ENCODE measurements at regions not wholly inside any gene's neighbourhood (a gene's known extent, or its start where the extent isn't known, plus 50 kb on each side); places are given as distances from the start of the nearest gene placed in this dataset.

DNA sequence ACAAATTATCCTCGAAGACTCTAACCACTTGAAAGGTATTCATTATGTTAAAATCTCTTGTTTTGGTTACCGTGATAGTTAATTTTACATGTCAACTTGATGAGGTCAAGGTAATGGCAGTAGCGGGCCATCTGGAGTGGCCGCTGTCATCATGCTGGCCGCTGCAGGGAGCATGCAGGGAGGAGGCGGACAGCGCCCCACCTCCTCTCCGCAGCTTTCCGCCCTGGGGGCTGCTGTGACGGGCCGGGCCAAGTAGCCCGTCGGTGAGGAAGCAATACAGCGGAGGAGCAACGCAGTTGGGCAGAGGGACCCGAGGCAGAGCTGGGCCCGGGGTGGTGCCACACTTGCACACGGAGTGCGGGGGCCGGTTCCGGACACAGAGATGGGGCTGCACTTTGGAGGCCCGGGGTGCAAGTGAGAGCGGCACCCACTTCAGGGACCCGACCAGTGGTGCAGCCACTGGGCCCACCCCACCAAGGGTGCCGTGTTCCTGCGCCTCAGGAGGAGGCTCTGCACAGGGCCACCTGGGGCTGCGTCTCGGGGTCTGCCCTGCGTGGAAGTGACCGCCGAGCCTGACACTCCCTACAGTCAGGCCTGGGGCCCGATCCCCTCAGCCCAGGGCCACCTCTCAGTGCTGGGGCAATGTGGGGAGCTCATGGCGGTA is 452.4 kb downstream of the LRATD1 start:
- Histone ChIP-seq H3K4me1 (no peaks in the 10 kb centered on the region), H3K4me3 (no peak overlapping the region), H3K27me3 (no peaks in the 10 kb centered on the region), H3K36me3 (no peaks in the 10 kb centered on the region), H3K27ac (replicated peaks in 1 of 4) (no peak overlapping the region), H3K9me3 (no peaks in the 10 kb centered on the region)
- TF ChIP-seq POLR2A (IDR thresholded peaks at IDR 0.05; ENCODE audit: low read depth) = no peak
- TF ChIP-seq, protein P1, sequence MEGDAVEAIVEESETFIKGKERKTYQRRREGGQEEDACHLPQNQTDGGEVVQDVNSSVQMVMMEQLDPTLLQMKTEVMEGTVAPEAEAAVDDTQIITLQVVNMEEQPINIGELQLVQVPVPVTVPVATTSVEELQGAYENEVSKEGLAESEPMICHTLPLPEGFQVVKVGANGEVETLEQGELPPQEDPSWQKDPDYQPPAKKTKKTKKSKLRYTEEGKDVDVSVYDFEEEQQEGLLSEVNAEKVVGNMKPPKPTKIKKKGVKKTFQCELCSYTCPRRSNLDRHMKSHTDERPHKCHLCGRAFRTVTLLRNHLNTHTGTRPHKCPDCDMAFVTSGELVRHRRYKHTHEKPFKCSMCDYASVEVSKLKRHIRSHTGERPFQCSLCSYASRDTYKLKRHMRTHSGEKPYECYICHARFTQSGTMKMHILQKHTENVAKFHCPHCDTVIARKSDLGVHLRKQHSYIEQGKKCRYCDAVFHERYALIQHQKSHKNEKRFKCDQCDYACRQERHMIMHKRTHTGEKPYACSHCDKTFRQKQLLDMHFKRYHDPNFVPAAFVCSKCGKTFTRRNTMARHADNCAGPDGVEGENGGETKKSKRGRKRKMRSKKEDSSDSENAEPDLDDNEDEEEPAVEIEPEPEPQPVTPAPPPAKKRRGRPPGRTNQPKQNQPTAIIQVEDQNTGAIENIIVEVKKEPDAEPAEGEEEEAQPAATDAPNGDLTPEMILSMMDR (IDR thresholded peaks at IDR 0.05) = no peak
- TF ChIP-seq POLR2AphosphoS5 (IDR thresholded peaks at IDR 0.05) = no peak
- TF ChIP-seq EP300 (IDR thresholded peaks at IDR 0.05) = no peak
- DNase-seq (ENCODE audit: extremely low spot score) = no peak
- intact Hi-C loops (cut with DNase I) = no loop called here
- 66% methylated on average over 7 of the region's 33 CpGs for WGBS

DNA sequence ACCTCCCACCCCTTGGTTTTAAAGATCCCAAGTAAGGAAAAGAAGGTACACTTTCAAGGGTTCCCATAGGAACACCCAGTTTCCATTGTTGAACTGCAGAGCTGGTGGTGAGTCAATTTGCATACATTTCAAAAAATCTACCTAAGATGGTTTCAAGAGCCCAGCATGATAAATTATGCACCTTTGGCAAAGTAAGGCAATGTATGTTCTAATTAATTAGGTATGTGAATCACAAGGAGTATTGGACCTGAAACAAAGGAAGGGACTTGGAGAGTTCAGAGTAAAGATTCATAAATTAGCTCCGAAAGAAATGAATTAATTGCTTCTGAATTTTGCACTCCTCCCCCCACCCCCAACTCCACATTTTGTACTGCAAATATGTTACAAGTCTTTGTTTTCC is 459.7 kb downstream of the LRATD1 start:
- H3K27ac ChIP-seq (replicated peaks in 1 of 4) = no peak overlapping the region
- TF ChIP-seq POLR2A (IDR thresholded peaks at IDR 0.05; ENCODE audit: low read depth) (no peak), EP300 (IDR thresholded peaks at IDR 0.05) (no peak), POLR2AphosphoS5 (IDR thresholded peaks at IDR 0.05) (no peak)
- TF ChIP-seq, protein P1 (IDR thresholded peaks at IDR 0.05) = no peak
- no peaks in the 10 kb centered on the region for H3K36me3 ChIP-seq
- H3K4me3 ChIP-seq = no peak overlapping the region
- 69% methylated on average over 1 of the region's 1 CpG for WGBS
- H3K27me3 ChIP-seq = no peaks in the 10 kb centered on the region
- no peak for DNase-seq (ENCODE audit: extremely low spot score)
- H3K9me3 ChIP-seq = no peaks in the 10 kb centered on the region
- H3K4me1 ChIP-seq = peaks cover 0 to 18% (median 12%) of the 10 kb centered on the region in 4 donors
- intact Hi-C loops (cut with DNase I) = no loop called here

DNA sequence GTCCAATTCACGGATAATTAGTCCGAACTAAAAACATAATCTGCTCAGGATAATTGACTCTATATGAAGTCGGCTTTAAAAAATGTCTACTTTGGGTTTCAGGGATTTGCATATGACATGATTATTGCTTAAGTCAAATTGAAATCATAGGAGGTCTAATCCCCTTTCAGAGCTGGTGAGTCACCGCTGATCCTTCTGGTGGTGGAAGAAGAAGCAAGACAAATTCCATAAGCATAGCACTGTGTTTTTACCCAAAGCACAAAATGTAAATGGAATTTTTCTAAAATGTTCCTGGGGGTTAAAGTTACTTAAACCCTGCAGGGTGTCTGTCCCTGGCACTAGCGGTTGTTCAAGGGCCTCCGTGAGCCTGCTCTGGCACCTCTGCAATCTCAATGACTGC is 460.2 kb downstream of the LRATD1 start:
- 71% methylated on average over 6 of the region's 6 CpGs for WGBS

DNA sequence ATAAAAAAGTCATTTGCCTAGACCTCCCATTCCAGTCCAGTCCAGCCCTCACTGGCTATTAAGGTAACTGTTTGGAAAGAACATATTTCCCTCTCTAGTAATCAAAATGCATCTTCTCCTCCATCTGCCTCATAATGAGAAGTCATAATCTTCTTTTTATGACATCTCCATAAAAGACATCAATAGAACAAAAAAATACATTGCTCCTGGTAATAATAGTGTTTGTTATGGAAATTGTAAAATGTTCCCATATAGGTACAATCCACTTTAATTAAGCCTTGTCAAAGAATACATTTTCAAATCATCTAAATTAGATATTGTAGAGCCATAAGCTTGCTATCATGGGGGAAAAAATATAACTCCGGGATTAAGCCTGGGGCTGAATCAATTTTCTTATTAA is 461.6 kb downstream of the LRATD1 start:
- DNase-seq (ENCODE audit: extremely low spot score) = no peak
- 78% methylated on average over 1 of the region's 1 CpG for WGBS
- peaks cover 0 to 18% (median 12%) of the 10 kb centered on the region in 4 donors for H3K4me1 ChIP-seq
- no peaks in the 10 kb centered on the region for H3K36me3 ChIP-seq
- intact Hi-C loops (cut with DNase I) = no loop called here
- no peak overlapping the region for H3K4me3 ChIP-seq
- TF ChIP-seq POLR2AphosphoS5 (IDR thresholded peaks at IDR 0.05) (no peak), POLR2A (IDR thresholded peaks at IDR 0.05; ENCODE audit: low read depth) (no peak), EP300 (IDR thresholded peaks at IDR 0.05) (no peak)
- TF ChIP-seq, protein P1 (IDR thresholded peaks at IDR 0.05) = no peak
- H3K9me3 ChIP-seq = no peaks in the 10 kb centered on the region
- no peak overlapping the region for H3K27ac ChIP-seq (replicated peaks in 1 of 4)
- no peaks in the 10 kb centered on the region for H3K27me3 ChIP-seq

More for the DNA sequence above, 460.2 kb downstream of the LRATD1 start:
- no peak for TF ChIP-seq EP300 (IDR thresholded peaks at IDR 0.05)
- TF ChIP-seq POLR2AphosphoS5 (IDR thresholded peaks at IDR 0.05) = no peak
- no peak for TF ChIP-seq POLR2A (IDR thresholded peaks at IDR 0.05; ENCODE audit: low read depth)
- TF ChIP-seq, protein P1 (IDR thresholded peaks at IDR 0.05) = no peak
- Histone ChIP-seq H3K27me3 (no peaks in the 10 kb centered on the region), H3K36me3 (no peaks in the 10 kb centered on the region), H3K4me1 (peaks cover 0 to 18% (median 12%) of the 10 kb centered on the region in 4 donors), H3K9me3 (no peaks in the 10 kb centered on the region), H3K27ac (replicated peaks in 1 of 4) (no peak overlapping the region), H3K4me3 (no peak overlapping the region)
- intact Hi-C loops (cut with DNase I) = no loop called here
- DNase-seq (ENCODE audit: extremely low spot score) = no peak

DNA sequence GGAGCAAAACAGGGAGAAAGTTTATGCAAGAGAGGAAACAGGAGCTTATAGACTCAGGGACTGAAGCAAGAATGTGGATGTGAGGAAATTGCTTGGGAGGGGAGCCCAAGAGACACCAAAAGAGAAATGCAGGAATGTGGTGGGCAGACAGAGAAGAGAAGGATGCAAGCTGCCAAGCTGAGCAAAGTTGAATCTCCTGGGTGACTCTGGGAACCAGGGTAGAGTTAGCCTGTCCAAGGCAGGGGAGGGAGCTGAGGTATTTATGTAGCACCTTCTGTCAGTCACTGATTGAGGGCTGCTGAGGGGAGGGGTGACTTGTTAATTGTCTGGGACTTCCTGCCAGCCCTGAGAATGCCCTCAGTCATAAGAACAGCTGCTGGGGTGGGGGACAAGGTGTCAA is 464.3 kb downstream of the NBAS start:
- no peaks in the 10 kb centered on the region for H3K36me3 ChIP-seq
- TF ChIP-seq, protein P1 (IDR thresholded peaks at IDR 0.05) = no peak
- TF ChIP-seq EP300 (IDR thresholded peaks at IDR 0.05) = no peak
- TF ChIP-seq POLR2A (IDR thresholded peaks at IDR 0.05; ENCODE audit: low read depth) = no peak
- TF ChIP-seq POLR2AphosphoS5 (IDR thresholded peaks at IDR 0.05) = no peak
- no peak overlapping the region for H3K4me3 ChIP-seq
- H3K27me3 ChIP-seq = no peaks in the 10 kb centered on the region
- DNase-seq (ENCODE audit: extremely low spot score) = no peak
- intact Hi-C loops (cut with DNase I) = no loop called here
- H3K9me3 ChIP-seq = no peaks in the 10 kb centered on the region
- H3K4me1 ChIP-seq = peaks cover 0 to 18% (median 12%) of the 10 kb centered on the region in 4 donors
- no peak overlapping the region for H3K27ac ChIP-seq (replicated peaks in 1 of 4)
